Right lobe of liver (tissue), 6 donors: ENCODE measurements at regions not wholly inside any gene's neighbourhood (a gene's known extent, or its start where the extent isn't known, plus 50 kb on each side); places are given as distances from the start of the nearest gene placed in this dataset.
A peak's percentile ranks its signal among the peaks of the same experiment; 100 is the strongest.
"Not testable (repeated sequence)": the region's sequence is repeated elsewhere in the genome, so short reads cannot be mapped to it uniquely, and the experiment has no call there.

Experiments used
- ATAC-seq, 4 donors: fragments of 200-7000 bp; cut with Tn5 transposase; one replicate each; pipeline ENCODE4 v1.9.1; 2020; ENCODE audit warnings: mild to moderate bottlenecking in 4 of 4, moderate library complexity in 4 of 4
- DNase-seq, 3 donors: peaks; one replicate each; pipeline ENCODE4 v3.0.0-alpha.2; 2020
- H3K27ac ChIP-seq, 3 donors: fragments of 200-600 bp; one replicate each; pipeline ENCODE4 v1.8.0; 2022
- H3K27me3 ChIP-seq, 2 donors: fragments of 200-600 bp; one replicate each; pipeline ENCODE4 v1.8.0; 2022
- H3K36me3 ChIP-seq, 4 donors: fragments of 200-600 bp; sonication (generic) in 1 of 4; one replicate each; pipeline versions ENCODE4 v1.5.1 to v1.8.0; 2017 to 2022; ENCODE audit warnings: control low read depth in 1 of 4
- H3K4me1 ChIP-seq, 4 donors: fragments of 200-600 bp; sonication (generic) in 1 of 4; one replicate each; pipeline versions ENCODE4 v1.5.1 to v1.8.0; 2017 to 2022; ENCODE audit warnings: control low read depth in 1 of 4
- H3K4me3 ChIP-seq, 3 donors: fragments of 200-600 bp; one replicate each; pipeline ENCODE4 v1.8.0; 2022
- H3K9me3 ChIP-seq, 4 donors: fragments of 200-600 bp; sonication (generic) in 1 of 4; one replicate each; pipeline versions ENCODE4 v1.5.1 to v1.8.0; 2017 to 2022; ENCODE audit warnings: control low read depth in 1 of 4
- POLR2A ChIP-seq: fragments of 450-650 bp; IDR thresholded peaks from one replicate; pipeline ENCODE4 v1.6.1; 2017; ENCODE audit warnings: antibody characterized with exemption, mild to moderate bottlenecking
- WGBS: methylation state at CpG from one replicate; pipeline ENCODE4 v1.1.6; 2018; ENCODE audit warnings: low coverage, low lambda C conversion rate; ENCODE audit not compliant: insufficient coverage; ENCODE audit errors: missing lambda C conversion rate; 5-methylcytosine and 5-hydroxymethylcytosine counted together
- intact Hi-C, 2 donors: fragments of 100-400 bp; cut with DNase I; formaldehyde crosslinking; loops; one replicate each; pipeline versions ENCODE4 v1.11.2 to v1.14.1; 2022
- TF ChIP-seq, protein P1 (sequence below), 4 donors: fragments of 200-600 bp in 3 of 4; fragments of 450-650 bp in 1 of 4; IDR thresholded peaks; one replicate each; pipeline versions ENCODE4 v1.5.1 to v1.8.0; 2016 to 2022; ENCODE audit warnings: antibody characterized with exemption in 4 of 4, mild to moderate bottlenecking in 2 of 4
- donor health status: DM: no; HTN: yes; CAD: no.
- donor health status: DM: no; HTN: no; CAD: no.
- donor health status: DM: no; HTN: no; CAD: no.
- donor health status: DM: no; HTN: yes; CAD: no.
- donor health status: DM: no; HTN: yes; CAD: no.

DNA sequence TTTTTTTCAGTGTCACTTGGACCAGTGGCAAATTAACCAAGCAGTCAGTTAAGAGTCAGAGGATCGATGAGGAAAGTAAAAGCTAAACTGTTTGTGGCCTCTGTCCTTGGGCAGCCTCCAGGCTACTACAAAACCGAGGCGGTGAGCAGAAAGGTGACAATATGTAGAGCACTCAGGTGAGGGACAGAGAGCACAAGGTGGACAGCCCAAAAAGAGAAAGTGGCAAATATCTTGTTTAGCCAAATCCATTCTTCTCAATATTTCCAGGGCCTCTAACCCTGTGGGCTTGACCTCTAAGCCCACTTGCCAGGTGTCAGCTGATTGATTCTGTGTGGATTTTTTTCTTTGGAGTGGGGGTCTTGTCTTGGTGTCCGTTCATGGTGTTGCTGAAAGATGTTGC, 4202.2 kb upstream of the OR11H1 start:
- H3K27me3 ChIP-seq, result no peaks in the 10 kb centered on the region
- ATAC-seq (no peak), DNase-seq (no peak)
- TF ChIP-seq, protein P1, sequence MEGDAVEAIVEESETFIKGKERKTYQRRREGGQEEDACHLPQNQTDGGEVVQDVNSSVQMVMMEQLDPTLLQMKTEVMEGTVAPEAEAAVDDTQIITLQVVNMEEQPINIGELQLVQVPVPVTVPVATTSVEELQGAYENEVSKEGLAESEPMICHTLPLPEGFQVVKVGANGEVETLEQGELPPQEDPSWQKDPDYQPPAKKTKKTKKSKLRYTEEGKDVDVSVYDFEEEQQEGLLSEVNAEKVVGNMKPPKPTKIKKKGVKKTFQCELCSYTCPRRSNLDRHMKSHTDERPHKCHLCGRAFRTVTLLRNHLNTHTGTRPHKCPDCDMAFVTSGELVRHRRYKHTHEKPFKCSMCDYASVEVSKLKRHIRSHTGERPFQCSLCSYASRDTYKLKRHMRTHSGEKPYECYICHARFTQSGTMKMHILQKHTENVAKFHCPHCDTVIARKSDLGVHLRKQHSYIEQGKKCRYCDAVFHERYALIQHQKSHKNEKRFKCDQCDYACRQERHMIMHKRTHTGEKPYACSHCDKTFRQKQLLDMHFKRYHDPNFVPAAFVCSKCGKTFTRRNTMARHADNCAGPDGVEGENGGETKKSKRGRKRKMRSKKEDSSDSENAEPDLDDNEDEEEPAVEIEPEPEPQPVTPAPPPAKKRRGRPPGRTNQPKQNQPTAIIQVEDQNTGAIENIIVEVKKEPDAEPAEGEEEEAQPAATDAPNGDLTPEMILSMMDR (IDR thresholded peaks at IDR 0.05), result no peak
- TF ChIP-seq POLR2A, result no peak
- H3K4me3 ChIP-seq, result no peak overlapping the region
- WGBS, result 29% methylated on average over 4 of the region's 4 CpGs
- H3K4me1 ChIP-seq, result no peaks in the 10 kb centered on the region
- H3K36me3 ChIP-seq, result no peaks in the 10 kb centered on the region
- H3K27ac ChIP-seq, result no peak overlapping the region
- intact Hi-C loops, result no loop called here
- no peaks in the 10 kb centered on the region for H3K9me3 ChIP-seq

DNA sequence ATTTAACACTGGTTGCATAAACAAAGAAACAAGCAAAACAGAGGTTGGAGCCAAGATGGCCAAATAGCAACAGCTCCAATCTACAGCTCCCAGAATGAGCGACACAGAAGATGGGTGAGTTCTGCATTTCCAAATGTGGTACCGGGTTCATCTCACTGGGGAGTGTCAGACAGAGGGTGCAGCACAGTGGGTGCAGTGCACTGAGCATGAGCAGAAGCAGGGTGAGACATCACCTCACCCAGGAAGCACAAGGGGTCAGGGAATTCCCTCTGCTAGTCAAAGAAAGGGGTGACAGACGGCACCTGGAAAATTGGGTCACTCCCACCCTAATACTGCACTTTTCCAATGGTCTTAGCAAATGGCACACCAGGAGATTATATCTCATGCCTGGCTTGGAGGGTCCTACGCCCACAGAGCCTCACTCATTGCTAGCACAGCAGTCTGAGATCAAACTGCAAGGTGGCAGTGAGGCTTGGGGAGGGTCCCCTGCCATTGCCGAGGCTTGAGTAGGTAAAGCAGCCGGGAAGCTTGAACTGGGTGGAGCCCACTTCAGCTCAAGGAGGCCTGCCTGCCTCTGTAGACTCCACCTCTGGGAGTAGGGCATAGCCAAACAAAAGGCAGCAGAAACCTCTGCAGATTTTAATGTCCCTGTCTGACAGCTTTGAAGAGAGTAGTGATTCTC, 4186.5 kb upstream of the OR11H1 start:
- H3K4me3 ChIP-seq, H3K36me3 ChIP-seq, DNase-seq, H3K27me3 ChIP-seq, ATAC-seq, H3K9me3 ChIP-seq, intact Hi-C loops, H3K27ac ChIP-seq, H3K4me1 ChIP-seq: not testable (repeated sequence)
- 26% methylated on average over 5 of the region's 6 CpGs for WGBS

DNA sequence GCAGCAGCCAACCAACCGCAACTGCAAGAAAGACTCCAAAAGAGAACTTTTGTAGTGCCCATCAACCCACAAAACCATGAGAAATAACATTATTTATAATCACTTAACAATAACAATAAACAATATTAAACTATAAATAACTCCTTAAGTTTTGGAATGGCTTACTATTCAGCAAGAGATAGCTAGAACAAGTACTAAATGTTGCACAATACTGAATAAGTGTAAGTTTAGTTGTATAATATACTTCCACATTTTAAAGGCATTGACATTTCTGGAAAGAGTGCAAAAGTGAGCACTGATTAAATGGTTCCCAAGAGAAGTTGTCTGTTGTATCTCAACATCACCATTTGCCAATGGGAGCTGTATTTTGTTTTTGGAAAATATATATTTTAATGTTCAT, 4176.8 kb upstream of the OR11H1 start:
- H3K27me3 ChIP-seq, H3K36me3 ChIP-seq, intact Hi-C loops, H3K9me3 ChIP-seq, DNase-seq, H3K4me3 ChIP-seq, H3K4me1 ChIP-seq, ATAC-seq, H3K27ac ChIP-seq: not testable (repeated sequence)
- WGBS, result 24% methylated on average over 1 of the region's 1 CpG

DNA sequence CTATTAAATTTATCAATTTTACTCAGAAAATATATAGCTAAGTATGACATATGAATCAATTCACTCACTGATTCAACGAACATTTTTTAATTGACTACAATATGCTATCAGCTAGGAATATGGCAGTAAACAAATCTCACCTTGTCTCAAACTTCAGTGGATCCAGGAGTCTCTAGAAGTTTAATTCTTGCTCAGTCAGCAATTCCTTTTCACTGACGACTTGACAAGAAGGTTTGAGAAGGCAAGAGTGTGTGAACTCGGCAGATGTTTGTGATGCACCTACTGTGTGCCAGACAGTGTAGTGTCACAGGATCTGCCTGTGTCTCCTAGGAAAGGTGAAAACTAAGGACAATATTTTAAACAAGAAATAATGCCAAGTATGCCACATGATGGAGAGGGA, 4175.7 kb upstream of the OR11H1 start:
- H3K4me1 ChIP-seq, H3K27me3 ChIP-seq, ATAC-seq, H3K4me3 ChIP-seq, H3K9me3 ChIP-seq, H3K27ac ChIP-seq, DNase-seq, intact Hi-C loops, H3K36me3 ChIP-seq: not testable (repeated sequence)
- 17% methylated on average over 3 of the region's 3 CpGs for WGBS

DNA sequence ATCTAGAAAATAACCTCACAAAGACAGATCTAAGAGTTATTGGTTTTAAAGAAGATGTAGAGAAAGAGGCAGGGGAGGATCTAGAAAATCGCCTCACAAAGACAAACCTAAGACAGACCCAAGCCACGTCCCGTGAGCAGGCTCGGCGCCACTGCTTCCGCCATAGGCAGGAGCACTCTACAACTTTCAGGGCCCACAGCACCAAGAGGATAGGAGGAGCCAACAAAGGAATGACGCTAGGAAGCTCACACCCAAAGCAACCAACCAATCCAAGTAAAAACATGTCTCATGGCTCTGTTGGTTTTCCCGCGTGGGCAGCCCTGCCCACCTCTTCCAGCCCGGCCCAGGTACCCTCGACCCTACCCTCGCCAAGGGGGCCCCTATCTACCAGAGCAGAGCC, 4167.4 kb upstream of the OR11H1 start:
- no peaks in the 10 kb centered on the region for H3K9me3 ChIP-seq
- H3K4me1 ChIP-seq, result no peaks in the 10 kb centered on the region
- DNase-seq, result no peak
- WGBS, result 59% methylated on average over 12 of the region's 12 CpGs
- H3K27me3 ChIP-seq, result no peaks in the 10 kb centered on the region
- intact Hi-C loops, result no loop called here
- H3K36me3 ChIP-seq, result no peaks in the 10 kb centered on the region
- TF ChIP-seq, protein P1 (IDR thresholded peaks at IDR 0.05), result no peak
- no peak for TF ChIP-seq POLR2A
- no peak overlapping the region for H3K4me3 ChIP-seq
- peak in 1 of 4 donors; percentile 40 for ATAC-seq
- no peak overlapping the region for H3K27ac ChIP-seq

DNA sequence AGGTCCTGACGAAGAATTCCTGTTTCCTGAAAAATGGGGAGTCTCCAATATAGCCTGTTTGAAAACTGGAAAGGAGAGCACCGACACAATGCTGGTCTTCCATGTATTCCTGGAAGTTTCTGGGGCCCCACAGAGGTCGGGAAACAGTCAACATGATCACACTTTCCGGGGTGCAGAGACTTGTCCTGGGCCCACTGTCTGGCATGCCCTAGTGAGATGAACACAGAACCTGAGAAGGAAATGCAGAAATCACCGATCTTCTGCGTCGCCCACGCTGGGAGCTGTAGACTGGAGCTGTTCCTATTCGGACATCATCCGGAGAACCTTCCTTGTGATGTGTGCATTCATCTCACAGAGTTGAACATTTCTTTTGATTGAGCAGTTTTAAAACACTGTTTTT, 4166.5 kb upstream of the OR11H1 start:
- H3K4me1 ChIP-seq, H3K4me3 ChIP-seq, H3K27me3 ChIP-seq, H3K36me3 ChIP-seq, intact Hi-C loops, DNase-seq, H3K9me3 ChIP-seq, ATAC-seq, H3K27ac ChIP-seq: not testable (repeated sequence)
- 56% methylated on average over 10 of the region's 10 CpGs for whole genome bisulfite sequencing

DNA sequence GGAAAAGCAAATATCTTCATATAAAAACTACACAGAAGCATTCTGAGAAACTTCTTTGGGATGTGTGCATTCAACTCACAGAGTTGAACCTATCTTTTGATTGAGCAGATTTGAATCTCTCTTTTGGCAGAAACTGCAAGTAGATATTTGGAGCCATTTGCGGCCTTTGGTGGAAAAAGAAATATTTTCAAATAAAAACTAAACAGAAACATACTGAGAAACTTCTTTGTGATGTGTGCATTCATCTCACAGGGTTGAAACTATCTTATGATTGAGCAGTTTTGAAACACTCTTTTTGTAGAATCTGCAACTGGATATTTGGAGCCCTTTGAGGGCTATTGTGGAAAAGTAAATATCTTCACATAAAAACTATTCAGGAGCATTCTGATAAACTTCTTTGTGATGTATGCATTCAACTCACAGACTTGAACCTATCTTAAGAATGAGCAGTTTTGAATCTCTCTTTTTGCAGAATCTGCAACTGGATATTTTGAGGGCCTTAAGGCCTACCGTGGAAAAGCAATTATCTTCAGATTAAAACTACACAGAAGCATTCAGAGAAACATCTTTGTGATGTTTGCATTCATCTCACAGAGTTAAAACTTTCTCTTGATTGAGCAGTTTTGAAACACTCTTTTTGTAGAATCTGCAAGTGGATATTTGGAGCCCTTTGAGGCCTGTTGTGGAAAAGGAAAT, 4158.2 kb upstream of the OR11H1 start:
- H3K27me3 ChIP-seq, DNase-seq, H3K4me1 ChIP-seq, H3K9me3 ChIP-seq, intact Hi-C loops, ATAC-seq, H3K4me3 ChIP-seq, H3K36me3 ChIP-seq, H3K27ac ChIP-seq: not testable (repeated sequence)
- WGBS, result 59% methylated on average over 2 of the region's 2 CpGs

DNA sequence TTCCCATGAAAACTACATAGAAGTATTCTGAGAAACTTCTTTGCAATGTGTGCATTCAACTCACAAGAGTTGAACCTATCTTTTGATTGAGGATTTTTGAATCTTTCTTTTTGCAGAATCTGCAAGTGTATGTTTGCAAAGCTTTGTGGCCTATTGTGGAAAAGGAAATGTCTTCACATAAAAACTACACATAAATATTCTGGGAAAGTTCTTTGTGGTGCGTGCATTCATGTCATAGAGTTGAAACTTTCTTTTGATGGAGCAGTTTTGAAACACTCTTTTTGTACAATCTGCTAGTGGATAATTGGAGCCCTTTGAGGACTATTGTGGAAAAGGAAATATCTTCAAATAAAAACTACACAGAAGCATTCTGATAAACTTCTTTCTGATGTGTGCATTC, 4157.7 kb upstream of the OR11H1 start:
- H3K4me1 ChIP-seq, H3K27me3 ChIP-seq, intact Hi-C loops, H3K4me3 ChIP-seq, H3K36me3 ChIP-seq, H3K9me3 ChIP-seq, H3K27ac ChIP-seq, DNase-seq: not testable (repeated sequence)
- peak in 1 of 4 donors; percentile 32 for ATAC-seq
- no CpG with 5 or more reads among the region's 1 CpG for WGBS
